WTC11 (cell line): ENCODE measurements at regions not wholly inside any gene's neighbourhood (a gene's known extent, or its start where the extent isn't known, plus 50 kb on each side); places are given as distances from the start of the nearest gene placed in this dataset.

ENCODE experiments used
- ATAC-seq: fragments of 200-7000 bp; cut with Tn5 transposase; 2 replicates; pipeline ENCODE4 v1.10.0; 2021; ENCODE audit warnings: mild to moderate bottlenecking, moderate library complexity
- CTCF ChIA-PET: fragments of 300-600 bp; sonication (Branson Sonifier 250); formaldehyde crosslinking; loops from one replicate; lab custom pipeline; 2021; ENCODE audit warnings: antibody characterized with exemption; lab: Charles Lee
- POLR2A ChIA-PET: fragments of 350-600 bp; sonication (Branson Sonifier 250); formaldehyde crosslinking; loops from one replicate; lab custom pipeline; 2021; ENCODE audit warnings: antibody characterized with exemption; lab: Charles Lee
- DNase-seq: peaks from one replicate; pipeline ENCODE4 v3.0.0; 2021; ENCODE audit warnings: low spot score
- H3K27ac Mint-ChIP-seq: 2 replicates; pipeline ENCODE4 v1.8.0; 2021; ENCODE audit warnings: mixed read lengths
- H3K27me3 Mint-ChIP-seq: 2 replicates; pipeline ENCODE4 v1.8.0; 2021; ENCODE audit warnings: low read depth, mild to moderate bottlenecking, moderate library complexity, mixed read lengths
- H3K36me3 Mint-ChIP-seq: 2 replicates; pipeline ENCODE4 v1.8.0; 2021; ENCODE audit warnings: mixed read lengths
- H3K4me1 Mint-ChIP-seq: 2 replicates; pipeline ENCODE4 v1.8.0; 2022; ENCODE audit warnings: mixed read lengths
- H3K4me3 Mint-ChIP-seq: 2 replicates; pipeline ENCODE4 v1.8.0; 2021; ENCODE audit warnings: mild to moderate bottlenecking, moderate library complexity, mixed read lengths
- H3K9me3 Mint-ChIP-seq: 2 replicates; pipeline ENCODE4 v1.8.0; 2021; ENCODE audit warnings: mixed read lengths
- ARID4B ChIP-seq: sonication (generic); formaldehyde crosslinking; IDR thresholded peaks from 2 replicates; pipeline ENCODE4 v1.8.0; 2023; ENCODE audit warnings: missing genetic modification reagents, mild to moderate bottlenecking, borderline replicate concordance
- CREB1 ChIP-seq: sonication (generic); formaldehyde crosslinking; IDR thresholded peaks from 2 replicates; pipeline ENCODE4 v1.8.0; 2023; ENCODE audit warnings: mild to moderate bottlenecking, missing genetic modification reagents
- CREM ChIP-seq: sonication (generic); formaldehyde crosslinking; IDR thresholded peaks from 2 replicates; pipeline ENCODE4 v1.8.1; 2022; ENCODE audit warnings: mild to moderate bottlenecking, missing genetic modification reagents, moderate library complexity
- CTCF ChIP-seq: fragments of 200-600 bp; IDR thresholded peaks from 2 replicates; pipeline ENCODE4 v1.8.0; 2022; ENCODE audit warnings: antibody characterized with exemption
- E2F1 ChIP-seq: sonication (generic); formaldehyde crosslinking; IDR thresholded peaks from 2 replicates; pipeline ENCODE4 v1.8.0; 2022; ENCODE audit warnings: mild to moderate bottlenecking, missing genetic modification reagents
- EMX1 ChIP-seq: fragments of 250-450 bp; sonication (Bioruptor Pico); IDR thresholded peaks from 2 replicates; pipeline ENCODE4 v1.8.0; 2021; ENCODE audit warnings: mild to moderate bottlenecking
- GTF2I ChIP-seq: fragments of 250-450 bp; sonication (Bioruptor Pico); conservative IDR thresholded peaks from 2 replicates; pipeline ENCODE4 v1.4.0; 2021; ENCODE audit warnings: mild to moderate bottlenecking
- MXD4 ChIP-seq: fragments of 250-450 bp; sonication (Bioruptor Pico); IDR thresholded peaks from 2 replicates; pipeline ENCODE4 v1.8.0; 2021; ENCODE audit warnings: mild to moderate bottlenecking, moderate library complexity, borderline replicate concordance
- NFYB ChIP-seq: sonication (generic); formaldehyde crosslinking; conservative IDR thresholded peaks from 2 replicates; pipeline ENCODE4 v1.8.0; 2022; ENCODE audit warnings: low read depth, missing genetic modification reagents
- NR1H2 ChIP-seq: sonication (generic); formaldehyde crosslinking; IDR thresholded peaks from 2 replicates; pipeline ENCODE4 v1.9.0; 2021; ENCODE audit warnings: mild to moderate bottlenecking, moderate library complexity, missing genetic modification reagents
- NR3C1 ChIP-seq: sonication (generic); formaldehyde crosslinking; conservative IDR thresholded peaks from 2 replicates; pipeline ENCODE4 v1.8.1; 2023; ENCODE audit warnings: low read depth, mild to moderate bottlenecking, missing genetic modification reagents
- OVOL2 ChIP-seq: fragments of 250-450 bp; sonication (Bioruptor Pico); IDR thresholded peaks from 2 replicates; pipeline ENCODE4 v1.9.0; 2021; ENCODE audit warnings: mild to moderate bottlenecking, borderline replicate concordance
- TCF7 ChIP-seq: sonication (generic); formaldehyde crosslinking; IDR thresholded peaks from 2 replicates; pipeline ENCODE4 v1.8.0; 2022; ENCODE audit warnings: mild to moderate bottlenecking, low read depth, missing genetic modification reagents, moderate library complexity
- ZBTB21 ChIP-seq: sonication (generic); formaldehyde crosslinking; IDR thresholded peaks from 2 replicates; pipeline ENCODE4 v1.8.1; 2023; ENCODE audit warnings: mild to moderate bottlenecking, missing genetic modification reagents, borderline replicate concordance
- ZNF121 ChIP-seq: sonication (generic); formaldehyde crosslinking; IDR thresholded peaks from 2 replicates; pipeline ENCODE4 v1.8.0; 2023; ENCODE audit warnings: missing genetic modification reagents
- ZNF232 ChIP-seq: sonication (generic); formaldehyde crosslinking; IDR thresholded peaks from 2 replicates; pipeline ENCODE4 v1.8.0; 2022; ENCODE audit warnings: mild to moderate bottlenecking, missing genetic modification reagents
- ZNF671 ChIP-seq: fragments of 250-450 bp; sonication (Bioruptor Pico); IDR thresholded peaks from 2 replicates; pipeline ENCODE4 v1.8.0; 2021; ENCODE audit warnings: mild to moderate bottlenecking
- TF ChIP-seq, protein P1 (sequence below): sonication (generic); formaldehyde crosslinking; IDR thresholded peaks from 2 replicates; pipeline ENCODE4 v1.8.0; 2022; ENCODE audit warnings: mild to moderate bottlenecking, missing genetic modification reagents
- TF ChIP-seq, protein P2 (sequence below): sonication (generic); formaldehyde crosslinking; conservative IDR thresholded peaks from 2 replicates; pipeline ENCODE4 v1.8.1; 2023; ENCODE audit warnings: mild to moderate bottlenecking, low read depth, missing genetic modification reagents, moderate library complexity
- TF ChIP-seq, protein P3 (sequence below): sonication (generic); formaldehyde crosslinking; IDR thresholded peaks from 2 replicates; pipeline ENCODE4 v1.8.1; 2022; ENCODE audit warnings: mild to moderate bottlenecking, moderate library complexity, missing genetic modification reagents
- TF ChIP-seq, protein P4 (sequence below): fragments of 250-450 bp; sonication (Bioruptor Pico); IDR thresholded peaks from 2 replicates; pipeline ENCODE4 v1.9.0; 2021; ENCODE audit warnings: mild to moderate bottlenecking

GRCh38 chrX:44470816-44471215 lies 71.8 kb downstream of the FUNDC1 start:
- no peak overlapping the region for H3K4me3 Mint-ChIP-seq
- H3K36me3 Mint-ChIP-seq = no peaks in the 10 kb centered on the region
- ATAC-seq = no peak
- DNase-seq = no peak
- peaks cover 8% of the 10 kb centered on the region for H3K4me1 Mint-ChIP-seq
- TF ChIP-seq, protein P1, sequence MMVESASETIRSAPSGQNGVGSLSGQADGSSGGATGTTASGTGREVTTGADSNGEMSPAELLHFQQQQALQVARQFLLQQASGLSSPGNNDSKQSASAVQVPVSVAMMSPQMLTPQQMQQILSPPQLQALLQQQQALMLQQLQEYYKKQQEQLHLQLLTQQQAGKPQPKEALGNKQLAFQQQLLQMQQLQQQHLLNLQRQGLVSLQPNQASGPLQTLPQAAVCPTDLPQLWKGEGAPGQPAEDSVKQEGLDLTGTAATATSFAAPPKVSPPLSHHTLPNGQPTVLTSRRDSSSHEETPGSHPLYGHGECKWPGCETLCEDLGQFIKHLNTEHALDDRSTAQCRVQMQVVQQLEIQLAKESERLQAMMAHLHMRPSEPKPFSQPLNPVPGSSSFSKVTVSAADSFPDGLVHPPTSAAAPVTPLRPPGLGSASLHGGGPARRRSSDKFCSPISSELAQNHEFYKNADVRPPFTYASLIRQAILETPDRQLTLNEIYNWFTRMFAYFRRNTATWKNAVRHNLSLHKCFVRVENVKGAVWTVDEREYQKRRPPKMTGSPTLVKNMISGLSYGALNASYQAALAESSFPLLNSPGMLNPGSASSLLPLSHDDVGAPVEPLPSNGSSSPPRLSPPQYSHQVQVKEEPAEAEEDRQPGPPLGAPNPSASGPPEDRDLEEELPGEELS (CRISPR knock-in tag) = no peak
- TF ChIP-seq E2F1 (CRISPR knock-in tag) = no peak
- TF ChIP-seq, protein P2, sequence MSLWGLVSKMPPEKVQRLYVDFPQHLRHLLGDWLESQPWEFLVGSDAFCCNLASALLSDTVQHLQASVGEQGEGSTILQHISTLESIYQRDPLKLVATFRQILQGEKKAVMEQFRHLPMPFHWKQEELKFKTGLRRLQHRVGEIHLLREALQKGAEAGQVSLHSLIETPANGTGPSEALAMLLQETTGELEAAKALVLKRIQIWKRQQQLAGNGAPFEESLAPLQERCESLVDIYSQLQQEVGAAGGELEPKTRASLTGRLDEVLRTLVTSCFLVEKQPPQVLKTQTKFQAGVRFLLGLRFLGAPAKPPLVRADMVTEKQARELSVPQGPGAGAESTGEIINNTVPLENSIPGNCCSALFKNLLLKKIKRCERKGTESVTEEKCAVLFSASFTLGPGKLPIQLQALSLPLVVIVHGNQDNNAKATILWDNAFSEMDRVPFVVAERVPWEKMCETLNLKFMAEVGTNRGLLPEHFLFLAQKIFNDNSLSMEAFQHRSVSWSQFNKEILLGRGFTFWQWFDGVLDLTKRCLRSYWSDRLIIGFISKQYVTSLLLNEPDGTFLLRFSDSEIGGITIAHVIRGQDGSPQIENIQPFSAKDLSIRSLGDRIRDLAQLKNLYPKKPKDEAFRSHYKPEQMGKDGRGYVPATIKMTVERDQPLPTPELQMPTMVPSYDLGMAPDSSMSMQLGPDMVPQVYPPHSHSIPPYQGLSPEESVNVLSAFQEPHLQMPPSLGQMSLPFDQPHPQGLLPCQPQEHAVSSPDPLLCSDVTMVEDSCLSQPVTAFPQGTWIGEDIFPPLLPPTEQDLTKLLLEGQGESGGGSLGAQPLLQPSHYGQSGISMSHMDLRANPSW = no peak
- TF ChIP-seq TCF7 = no peak
- TF ChIP-seq, protein P3, sequence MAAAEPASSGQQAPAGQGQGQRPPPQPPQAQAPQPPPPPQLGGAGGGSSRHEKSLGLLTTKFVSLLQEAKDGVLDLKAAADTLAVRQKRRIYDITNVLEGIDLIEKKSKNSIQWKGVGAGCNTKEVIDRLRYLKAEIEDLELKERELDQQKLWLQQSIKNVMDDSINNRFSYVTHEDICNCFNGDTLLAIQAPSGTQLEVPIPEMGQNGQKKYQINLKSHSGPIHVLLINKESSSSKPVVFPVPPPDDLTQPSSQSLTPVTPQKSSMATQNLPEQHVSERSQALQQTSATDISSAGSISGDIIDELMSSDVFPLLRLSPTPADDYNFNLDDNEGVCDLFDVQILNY (CRISPR knock-in tag) = no peak
- no peak for TF ChIP-seq NR3C1 (CRISPR knock-in tag)
- TF ChIP-seq MXD4 = no peak
- no peak for TF ChIP-seq ARID4B (CRISPR knock-in tag)
- no peak for TF ChIP-seq ZBTB21 (CRISPR knock-in tag)
- no peak for TF ChIP-seq ZNF121 (CRISPR knock-in tag)
- no peak for TF ChIP-seq OVOL2
- ChIA-PET POLR2A (no interaction called here), CTCF (interaction anchor here (0.6 kb wide), 1 partner anchor 169 kb away, joined by 3 read pairs; no protein-coding TSS in a partner anchor)
- no peak overlapping the region for H3K27ac Mint-ChIP-seq
- no peaks in the 10 kb centered on the region; the same call in 1 of the 2 replicates for H3K27me3 Mint-ChIP-seq
- H3K9me3 Mint-ChIP-seq = 0 out of 2 replicates have a peak, but pooled peaks cover under 1% of the 10 kb centered on the region

DNA sequence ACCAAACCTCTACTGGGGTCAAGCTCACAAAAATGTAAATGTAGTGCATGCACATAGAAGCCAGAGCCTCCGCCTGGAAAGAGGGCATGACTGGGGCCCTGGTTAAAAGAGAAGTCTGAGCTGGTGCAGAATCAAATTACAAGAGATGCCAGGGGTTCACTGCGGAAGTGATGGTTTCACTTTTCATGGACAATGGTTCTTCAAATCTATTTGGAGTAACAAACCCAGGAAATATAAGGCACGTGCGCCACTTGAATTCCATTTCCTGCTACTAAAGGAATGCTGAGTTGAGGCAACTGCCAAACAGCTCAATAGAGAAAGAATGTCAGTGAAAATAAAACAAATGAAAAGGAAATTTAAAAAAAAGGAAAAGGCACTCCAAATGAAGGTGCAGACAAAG lies 79.8 kb downstream of the FUNDC1 start:
- peak overlapping the region; percentile 80; the same call in 1 of the 2 replicates for H3K27ac Mint-ChIP-seq
- H3K4me1 Mint-ChIP-seq = peaks cover 10% of the 10 kb centered on the region
- no peaks in the 10 kb centered on the region; the same call in 1 of the 2 replicates for H3K27me3 Mint-ChIP-seq
- CTCF ChIA-PET = no interaction called here
- no peak for DNase-seq
- no peak overlapping the region for H3K4me3 Mint-ChIP-seq
- H3K36me3 Mint-ChIP-seq = no peaks in the 10 kb centered on the region
- H3K9me3 Mint-ChIP-seq = 0 out of 2 replicates have a peak, but pooled peaks cover 5% of the 10 kb centered on the region
- POLR2A ChIA-PET = no interaction called here
- ATAC-seq = no peak
- no peak for TF ChIP-seq NFYB (CRISPR knock-in tag)
- TF ChIP-seq CREM (CRISPR knock-in tag) = no peak
- no peak for TF ChIP-seq ZNF232
- TF ChIP-seq CTCF = no peak
- TF ChIP-seq EMX1 (CRISPR knock-in tag) = no peak
- no peak for TF ChIP-seq NR1H2
- TF ChIP-seq, protein P4, sequence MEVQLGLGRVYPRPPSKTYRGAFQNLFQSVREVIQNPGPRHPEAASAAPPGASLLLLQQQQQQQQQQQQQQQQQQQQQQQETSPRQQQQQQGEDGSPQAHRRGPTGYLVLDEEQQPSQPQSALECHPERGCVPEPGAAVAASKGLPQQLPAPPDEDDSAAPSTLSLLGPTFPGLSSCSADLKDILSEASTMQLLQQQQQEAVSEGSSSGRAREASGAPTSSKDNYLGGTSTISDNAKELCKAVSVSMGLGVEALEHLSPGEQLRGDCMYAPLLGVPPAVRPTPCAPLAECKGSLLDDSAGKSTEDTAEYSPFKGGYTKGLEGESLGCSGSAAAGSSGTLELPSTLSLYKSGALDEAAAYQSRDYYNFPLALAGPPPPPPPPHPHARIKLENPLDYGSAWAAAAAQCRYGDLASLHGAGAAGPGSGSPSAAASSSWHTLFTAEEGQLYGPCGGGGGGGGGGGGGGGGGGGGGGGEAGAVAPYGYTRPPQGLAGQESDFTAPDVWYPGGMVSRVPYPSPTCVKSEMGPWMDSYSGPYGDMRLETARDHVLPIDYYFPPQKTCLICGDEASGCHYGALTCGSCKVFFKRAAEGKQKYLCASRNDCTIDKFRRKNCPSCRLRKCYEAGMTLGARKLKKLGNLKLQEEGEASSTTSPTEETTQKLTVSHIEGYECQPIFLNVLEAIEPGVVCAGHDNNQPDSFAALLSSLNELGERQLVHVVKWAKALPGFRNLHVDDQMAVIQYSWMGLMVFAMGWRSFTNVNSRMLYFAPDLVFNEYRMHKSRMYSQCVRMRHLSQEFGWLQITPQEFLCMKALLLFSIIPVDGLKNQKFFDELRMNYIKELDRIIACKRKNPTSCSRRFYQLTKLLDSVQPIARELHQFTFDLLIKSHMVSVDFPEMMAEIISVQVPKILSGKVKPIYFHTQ (CRISPR knock-in tag) = no peak
- no peak for TF ChIP-seq GTF2I (CRISPR knock-in tag)
- TF ChIP-seq NR3C1 (CRISPR knock-in tag) = no peak
- TF ChIP-seq ZNF671 (CRISPR knock-in tag) = no peak
- TF ChIP-seq CREB1 (CRISPR knock-in tag) = no peak
